GM12878 (cell line): ENCODE measurements at regions not wholly inside any gene's neighbourhood (a gene's known extent, or its start where the extent isn't known, plus 50 kb on each side); places are given as distances from the start of the nearest gene placed in this dataset.

Experiments
- CBFB ChIP-seq: IDR thresholded peaks from 2 replicates; pipeline ENCODE4 v1.6.1; 2016; ENCODE audit warnings: antibody characterized with exemption, low read depth
- EGR1 ChIP-seq, 2 experiments: IDR thresholded peaks; 1 replicate in 1 of 2; 2 replicates in 1 of 2; pipeline ENCODE4 v1.6.1; 2011 to 2012; ENCODE audit warnings: low read depth in 2 of 2, low read length in 2 of 2, borderline replicate concordance in 1 of 2, mild to moderate bottlenecking in 1 of 2, moderate library complexity in 1 of 2
- TF ChIP-seq, protein P1 (sequence below): fragments of 450-650 bp; IDR thresholded peaks from 2 replicates; pipeline ENCODE4 v1.6.1; 2016; ENCODE audit warnings: mild to moderate bottlenecking

DNA sequence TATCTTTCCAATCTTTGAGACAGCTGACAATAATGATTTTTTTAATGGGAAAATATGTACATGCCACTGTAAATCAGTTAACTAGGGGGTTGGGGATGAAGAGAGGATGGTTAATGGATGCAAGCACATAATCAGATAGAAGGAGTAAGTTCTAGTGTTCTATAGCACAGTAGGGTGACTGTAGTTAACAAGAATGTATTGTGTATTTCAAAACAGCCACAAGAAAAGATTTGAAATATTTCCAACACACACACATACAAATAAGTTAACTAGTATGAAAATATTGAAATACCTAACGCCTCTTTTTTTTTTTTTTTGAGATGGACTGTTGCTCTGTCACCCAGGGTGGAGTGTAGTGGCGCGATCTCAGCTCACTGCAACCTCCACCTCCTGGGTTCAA lies 153.4 kb upstream of the SALL4 start:
- TF ChIP-seq CBFB (no peak), EGR1 (IDR thresholded peaks at IDR 0.05; ENCODE audit: borderline replicate concordance in 1 of 2, low read depth in 2 of 2, low read length in 2 of 2) (no peak)
- TF ChIP-seq, protein P1, sequence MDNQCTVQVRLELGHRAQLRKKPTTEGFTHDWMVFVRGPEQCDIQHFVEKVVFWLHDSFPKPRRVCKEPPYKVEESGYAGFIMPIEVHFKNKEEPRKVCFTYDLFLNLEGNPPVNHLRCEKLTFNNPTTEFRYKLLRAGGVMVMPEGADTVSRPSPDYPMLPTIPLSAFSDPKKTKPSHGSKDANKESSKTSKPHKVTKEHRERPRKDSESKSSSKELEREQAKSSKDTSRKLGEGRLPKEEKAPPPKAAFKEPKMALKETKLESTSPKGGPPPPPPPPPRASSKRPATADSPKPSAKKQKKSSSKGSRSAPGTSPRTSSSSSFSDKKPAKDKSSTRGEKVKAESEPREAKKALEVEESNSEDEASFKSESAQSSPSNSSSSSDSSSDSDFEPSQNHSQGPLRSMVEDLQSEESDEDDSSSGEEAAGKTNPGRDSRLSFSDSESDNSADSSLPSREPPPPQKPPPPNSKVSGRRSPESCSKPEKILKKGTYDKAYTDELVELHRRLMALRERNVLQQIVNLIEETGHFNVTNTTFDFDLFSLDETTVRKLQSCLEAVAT, result no peak
